ENCODE measurements at regions not wholly inside any gene's neighbourhood (a gene's known extent, or its start where the extent isn't known, plus 50 kb on each side); places are given as distances from the start of the nearest gene placed in this dataset.

DNA sequence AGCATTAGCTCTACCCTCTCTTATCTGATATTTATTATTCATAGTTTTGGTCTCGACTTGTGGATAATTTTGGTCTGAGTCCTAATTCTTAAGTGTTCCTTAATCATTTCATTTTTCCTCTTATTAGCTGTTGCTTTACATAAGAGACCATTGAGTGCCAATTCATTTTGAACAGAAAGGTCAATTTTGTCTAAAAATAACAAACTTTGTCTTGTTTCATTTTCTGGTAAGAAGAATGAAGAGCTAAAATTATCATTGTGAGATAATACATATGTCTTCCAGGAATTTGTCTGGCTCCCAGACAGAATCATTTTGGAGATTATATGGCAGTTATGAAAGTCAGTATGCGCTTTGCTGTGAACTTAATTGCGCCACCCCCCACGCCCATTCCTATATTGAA, 1471.8 kb downstream of the PCDH7 start:
- ChIA-PET POLR2A (no interaction called here), CTCF (no interaction called here)
- Histone ChIP-seq H3K4me1 (ENCODE audit: control insufficient read depth, insufficient read depth, low read length) (no peaks in the 10 kb centered on the region), H3K4me3 (ENCODE audit: low read depth in 2 of 2, low read length in 2 of 2) (no peak overlapping the region), H3K36me3 (ENCODE audit: control insufficient read depth, insufficient read depth, low read length) (no peaks in the 10 kb centered on the region), H3K9me3 (ENCODE audit: control insufficient read depth, insufficient read depth, low read depth, low read length) (no peaks in the 10 kb centered on the region), H3K27me3 (ENCODE audit: control insufficient read depth, insufficient read depth, low read length) (no peaks in the 10 kb centered on the region), H3K27ac (ENCODE audit: low read length) (no peak overlapping the region)
- BruUV-seq (replicated peaks), result no TSS peak
- TF ChIP-seq SIN3A (IDR thresholded peaks at IDR 0.05; ENCODE audit: borderline replicate concordance, insufficient read depth, low read depth, low read length) (no peak), TCF7L2 (IDR thresholded peaks at IDR 0.05; ENCODE audit: low read depth, low read length) (no peak)
- TF ChIP-seq, protein P1, sequence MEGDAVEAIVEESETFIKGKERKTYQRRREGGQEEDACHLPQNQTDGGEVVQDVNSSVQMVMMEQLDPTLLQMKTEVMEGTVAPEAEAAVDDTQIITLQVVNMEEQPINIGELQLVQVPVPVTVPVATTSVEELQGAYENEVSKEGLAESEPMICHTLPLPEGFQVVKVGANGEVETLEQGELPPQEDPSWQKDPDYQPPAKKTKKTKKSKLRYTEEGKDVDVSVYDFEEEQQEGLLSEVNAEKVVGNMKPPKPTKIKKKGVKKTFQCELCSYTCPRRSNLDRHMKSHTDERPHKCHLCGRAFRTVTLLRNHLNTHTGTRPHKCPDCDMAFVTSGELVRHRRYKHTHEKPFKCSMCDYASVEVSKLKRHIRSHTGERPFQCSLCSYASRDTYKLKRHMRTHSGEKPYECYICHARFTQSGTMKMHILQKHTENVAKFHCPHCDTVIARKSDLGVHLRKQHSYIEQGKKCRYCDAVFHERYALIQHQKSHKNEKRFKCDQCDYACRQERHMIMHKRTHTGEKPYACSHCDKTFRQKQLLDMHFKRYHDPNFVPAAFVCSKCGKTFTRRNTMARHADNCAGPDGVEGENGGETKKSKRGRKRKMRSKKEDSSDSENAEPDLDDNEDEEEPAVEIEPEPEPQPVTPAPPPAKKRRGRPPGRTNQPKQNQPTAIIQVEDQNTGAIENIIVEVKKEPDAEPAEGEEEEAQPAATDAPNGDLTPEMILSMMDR (IDR thresholded peaks at IDR 0.05), result no peak
- in situ Hi-C loops (cut with HindIII; ENCODE audit: low pct_unique_long_range_greater_than_20kb, low sequenced_read_pairs), result no loop called here
- DNase-seq (ENCODE audit: low read depth, low spot score) (no peak), ATAC-seq (no peak)
- intact Hi-C loops (cut with micrococcal nuclease; ENCODE audit: unreplicated experiment), result no loop called here

DNA sequence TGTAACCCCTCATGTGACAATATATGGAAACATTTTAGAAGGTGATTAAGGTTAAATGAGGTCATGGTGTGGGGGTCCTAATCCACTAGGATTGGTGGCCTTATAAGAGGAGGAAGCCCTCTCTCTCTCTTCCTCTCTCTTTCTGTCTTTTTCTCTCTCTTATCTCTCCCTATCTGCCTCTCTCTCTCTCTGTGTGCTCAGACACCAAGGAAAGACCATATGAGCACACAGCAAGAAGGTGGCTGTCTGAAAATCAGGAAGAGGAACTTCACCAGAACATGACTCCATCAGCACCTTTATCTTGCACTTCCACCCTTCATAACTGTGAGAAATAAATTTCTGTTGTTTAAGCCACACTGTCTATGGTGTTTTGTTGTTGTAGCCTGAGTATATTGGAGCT, 1472.2 kb downstream of the PCDH7 start:
- in situ Hi-C loops (cut with HindIII; ENCODE audit: low pct_unique_long_range_greater_than_20kb, low sequenced_read_pairs) (no loop called here), intact Hi-C loops (cut with micrococcal nuclease; ENCODE audit: unreplicated experiment) (no loop called here)
- no TSS peak for BruUV-seq (replicated peaks)
- no peaks in the 10 kb centered on the region for H3K36me3 ChIP-seq (ENCODE audit: control insufficient read depth, insufficient read depth, low read length)
- ChIA-PET POLR2A (no interaction called here), CTCF (no interaction called here)
- H3K4me3 ChIP-seq (ENCODE audit: low read depth in 2 of 2, low read length in 2 of 2), result no peak overlapping the region
- H3K27me3 ChIP-seq (ENCODE audit: control insufficient read depth, insufficient read depth, low read length), result no peaks in the 10 kb centered on the region
- ATAC-seq (no peak), DNase-seq (ENCODE audit: low read depth, low spot score) (no peak)
- no peaks in the 10 kb centered on the region for H3K9me3 ChIP-seq (ENCODE audit: control insufficient read depth, insufficient read depth, low read depth, low read length)
- no peak overlapping the region for H3K27ac ChIP-seq (ENCODE audit: low read length)
- no peaks in the 10 kb centered on the region for H3K4me1 ChIP-seq (ENCODE audit: control insufficient read depth, insufficient read depth, low read length)
- TF ChIP-seq POLR2AphosphoS5 (IDR thresholded peaks at IDR 0.05; ENCODE audit: low read depth, low read length), result no peak
- no peak for TF ChIP-seq TCF7L2 (IDR thresholded peaks at IDR 0.05; ENCODE audit: low read depth, low read length)
- TF ChIP-seq, protein P2, sequence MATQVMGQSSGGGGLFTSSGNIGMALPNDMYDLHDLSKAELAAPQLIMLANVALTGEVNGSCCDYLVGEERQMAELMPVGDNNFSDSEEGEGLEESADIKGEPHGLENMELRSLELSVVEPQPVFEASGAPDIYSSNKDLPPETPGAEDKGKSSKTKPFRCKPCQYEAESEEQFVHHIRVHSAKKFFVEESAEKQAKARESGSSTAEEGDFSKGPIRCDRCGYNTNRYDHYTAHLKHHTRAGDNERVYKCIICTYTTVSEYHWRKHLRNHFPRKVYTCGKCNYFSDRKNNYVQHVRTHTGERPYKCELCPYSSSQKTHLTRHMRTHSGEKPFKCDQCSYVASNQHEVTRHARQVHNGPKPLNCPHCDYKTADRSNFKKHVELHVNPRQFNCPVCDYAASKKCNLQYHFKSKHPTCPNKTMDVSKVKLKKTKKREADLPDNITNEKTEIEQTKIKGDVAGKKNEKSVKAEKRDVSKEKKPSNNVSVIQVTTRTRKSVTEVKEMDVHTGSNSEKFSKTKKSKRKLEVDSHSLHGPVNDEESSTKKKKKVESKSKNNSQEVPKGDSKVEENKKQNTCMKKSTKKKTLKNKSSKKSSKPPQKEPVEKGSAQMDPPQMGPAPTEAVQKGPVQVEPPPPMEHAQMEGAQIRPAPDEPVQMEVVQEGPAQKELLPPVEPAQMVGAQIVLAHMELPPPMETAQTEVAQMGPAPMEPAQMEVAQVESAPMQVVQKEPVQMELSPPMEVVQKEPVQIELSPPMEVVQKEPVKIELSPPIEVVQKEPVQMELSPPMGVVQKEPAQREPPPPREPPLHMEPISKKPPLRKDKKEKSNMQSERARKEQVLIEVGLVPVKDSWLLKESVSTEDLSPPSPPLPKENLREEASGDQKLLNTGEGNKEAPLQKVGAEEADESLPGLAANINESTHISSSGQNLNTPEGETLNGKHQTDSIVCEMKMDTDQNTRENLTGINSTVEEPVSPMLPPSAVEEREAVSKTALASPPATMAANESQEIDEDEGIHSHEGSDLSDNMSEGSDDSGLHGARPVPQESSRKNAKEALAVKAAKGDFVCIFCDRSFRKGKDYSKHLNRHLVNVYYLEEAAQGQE (IDR thresholded peaks at IDR 0.05; ENCODE audit: insufficient read depth in 1 of 2, low read depth in 2 of 2, low read length in 1 of 2), result no peak
- TF ChIP-seq, protein P1 (IDR thresholded peaks at IDR 0.05), result no peak
- TF ChIP-seq SIN3A (IDR thresholded peaks at IDR 0.05; ENCODE audit: borderline replicate concordance, insufficient read depth, low read depth, low read length), result no peak

DNA sequence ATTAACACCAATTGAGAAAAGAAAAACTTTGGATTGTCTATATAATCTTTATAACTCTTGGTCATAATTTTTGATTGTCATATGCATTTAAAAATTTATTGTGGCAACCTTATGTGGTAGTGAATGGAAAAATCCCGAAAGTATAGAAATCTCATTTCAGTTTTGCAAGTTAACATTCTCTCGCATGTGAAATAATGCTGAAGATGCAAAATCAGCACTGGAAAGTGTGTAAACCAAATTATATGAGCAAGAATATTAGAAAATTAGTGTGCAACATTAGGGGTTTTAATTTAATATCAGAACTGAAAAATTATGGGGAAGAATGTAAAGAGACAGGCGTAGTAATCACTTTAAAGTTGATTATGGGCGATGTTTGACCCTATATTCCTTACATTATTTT, 1472.8 kb downstream of the PCDH7 start:
- TF ChIP-seq TCF7L2 (IDR thresholded peaks at IDR 0.05; ENCODE audit: low read depth, low read length), result no peak
- Histone ChIP-seq H3K9me3 (ENCODE audit: control insufficient read depth, insufficient read depth, low read depth, low read length) (no peaks in the 10 kb centered on the region), H3K4me1 (ENCODE audit: control insufficient read depth, insufficient read depth, low read length) (no peaks in the 10 kb centered on the region), H3K27me3 (ENCODE audit: control insufficient read depth, insufficient read depth, low read length) (no peaks in the 10 kb centered on the region), H3K36me3 (ENCODE audit: control insufficient read depth, insufficient read depth, low read length) (no peaks in the 10 kb centered on the region), H3K27ac (ENCODE audit: low read length) (no peak overlapping the region), H3K4me3 (ENCODE audit: low read depth in 2 of 2, low read length in 2 of 2) (no peak overlapping the region)
- ChIA-PET POLR2A (no interaction called here), CTCF (no interaction called here)
- DNase-seq (ENCODE audit: low read depth, low spot score) (no peak), ATAC-seq (no peak)
- no TSS peak for BruUV-seq (replicated peaks)
- intact Hi-C loops (cut with micrococcal nuclease; ENCODE audit: unreplicated experiment), result no loop called here
- in situ Hi-C loops (cut with HindIII; ENCODE audit: low pct_unique_long_range_greater_than_20kb, low sequenced_read_pairs), result no loop called here

Measured in Panc1 (cell line).